CD8-positive, alpha-beta memory T cell (primary cell): ENCODE measurements at regions not wholly inside any gene's neighbourhood (a gene's known extent, or its start where the extent isn't known, plus 50 kb on each side); places are given as distances from the start of the nearest gene placed in this dataset.

ENCODE experiments used
- CTCF ChIA-PET: fragments of 350-600 bp; sonication (Branson Sonifier 250); formaldehyde crosslinking; loops from one replicate; lab custom pipeline; 2021; ENCODE audit warnings: antibody characterized with exemption; lab: Charles Lee
- POLR2A ChIA-PET: fragments of 350-600 bp; sonication (Branson Sonifier 250); formaldehyde crosslinking; loops from one replicate; lab custom pipeline; 2021; ENCODE audit warnings: antibody characterized with exemption; lab: Charles Lee
- DNase-seq, 5 donors: peaks; one replicate each; pipeline versions ENCODE4 v3.0.0 to v3.0.0-alpha.2; 2020 to 2022; ENCODE audit warnings: mixed read lengths in 1 of 5
- H3K27ac ChIP-seq: one replicate; pipeline ENCODE4 v1.7.0; 2013; ENCODE audit warnings: low read depth, mild to moderate bottlenecking, low read length, moderate library complexity
- H3K27me3 ChIP-seq: 2 replicates; pipeline ENCODE4 v1.7.0; 2013; ENCODE audit warnings: low read length, mild to moderate bottlenecking; ENCODE audit not compliant: insufficient read depth, poor library complexity, severe bottlenecking
- H3K36me3 ChIP-seq: 2 replicates; pipeline ENCODE4 v1.7.0; 2013; ENCODE audit warnings: mild to moderate bottlenecking, low read length, moderate library complexity; ENCODE audit not compliant: insufficient read depth
- H3K4me1 ChIP-seq: 2 replicates; pipeline ENCODE4 v1.7.0; 2013; ENCODE audit warnings: mild to moderate bottlenecking, low read length, moderate library complexity; ENCODE audit not compliant: insufficient read depth
- H3K4me3 ChIP-seq: 2 replicates; pipeline ENCODE4 v1.7.0; 2013; ENCODE audit warnings: mild to moderate bottlenecking, low read length
- H3K9me3 ChIP-seq: 2 replicates; pipeline ENCODE4 v1.7.0; 2013; ENCODE audit warnings: mild to moderate bottlenecking, low read length
- H3K27ac Mint-ChIP-seq, 8 donors: one replicate each; pipeline ENCODE4 v1.8.0; 2020 to 2021; ENCODE audit warnings: mixed read lengths in 8 of 8, mild to moderate bottlenecking in 6 of 8, inconsistent platforms in 3 of 8, moderate library complexity in 3 of 8
- H3K27me3 Mint-ChIP-seq, 2 donors: one replicate each; pipeline ENCODE4 v1.8.0; 2020 to 2021; ENCODE audit warnings: mixed read lengths in 2 of 2, mild to moderate bottlenecking in 1 of 2, moderate library complexity in 1 of 2
- H3K36me3 Mint-ChIP-seq, 3 donors: one replicate each; pipeline ENCODE4 v1.8.0; 2020 to 2021; ENCODE audit warnings: mixed read lengths in 3 of 3, inconsistent platforms in 1 of 3, mild to moderate bottlenecking in 1 of 3
- H3K4me1 Mint-ChIP-seq, 3 donors: one replicate each; pipeline ENCODE4 v1.8.0; 2020 to 2021; ENCODE audit warnings: mixed read lengths in 3 of 3, inconsistent platforms in 1 of 3, mild to moderate bottlenecking in 1 of 3
- H3K4me3 Mint-ChIP-seq, 7 donors: one replicate each; pipeline ENCODE4 v1.8.0; 2020 to 2021; ENCODE audit warnings: mixed read lengths in 7 of 7, mild to moderate bottlenecking in 6 of 7, moderate library complexity in 4 of 7, inconsistent platforms in 2 of 7
- H3K9me3 Mint-ChIP-seq, 5 donors: one replicate each; pipeline ENCODE4 v1.8.0; 2020 to 2022; ENCODE audit warnings: mixed read lengths in 5 of 5, mild to moderate bottlenecking in 3 of 5, moderate library complexity in 2 of 5, inconsistent platforms in 1 of 5

DNA sequence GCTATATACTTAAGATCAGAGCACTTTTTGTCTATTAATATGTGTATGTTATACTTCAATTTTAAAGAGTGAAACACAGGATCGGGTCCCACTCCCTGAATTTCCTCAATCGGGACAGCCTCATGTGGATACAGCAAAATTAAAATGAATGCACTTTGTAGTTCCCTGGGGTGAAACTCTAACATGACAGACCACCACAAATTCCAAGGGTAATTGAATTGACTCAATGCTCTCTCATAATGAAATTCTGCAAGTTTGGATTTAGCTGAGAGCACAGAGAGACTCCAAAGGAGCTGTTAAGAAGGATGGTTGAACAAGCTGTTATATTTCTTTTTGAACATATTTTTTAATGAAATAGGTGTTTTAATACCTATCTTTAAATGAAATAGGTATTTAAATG is 413.6 kb downstream of the GXYLT1 start:
- Mint-ChIP-seq H3K27ac (no peak overlapping the region), H3K4me3 (no peak overlapping the region), H3K27me3 (peaks cover 0 to 3% of the 10 kb centered on the region in 2 donors), H3K4me1 (no peaks in the 10 kb centered on the region), H3K36me3 (no peaks in the 10 kb centered on the region), H3K9me3 (peaks cover 0 to 4% (median 0%) of the 10 kb centered on the region in 5 donors)
- no peak overlapping the region for H3K4me3 ChIP-seq
- DNase-seq, result no peak
- CTCF ChIA-PET, result no interaction called here
- no peak overlapping the region for H3K27ac ChIP-seq
- H3K9me3 ChIP-seq, result no peaks in the 10 kb centered on the region
- POLR2A ChIA-PET, result no interaction called here
- no peaks in the 10 kb centered on the region for H3K4me1 ChIP-seq
- H3K27me3 ChIP-seq, result no peaks in the 10 kb centered on the region
- H3K36me3 ChIP-seq, result no peaks in the 10 kb centered on the region

- H3K27me3 ChIP-seq, result no peaks in the 10 kb centered on the region
- Mint-ChIP-seq H3K36me3 (no peaks in the 10 kb centered on the region), H3K9me3 (no peaks in the 10 kb centered on the region), H3K4me1 (no peaks in the 10 kb centered on the region), H3K27ac (no peak overlapping the region), H3K27me3 (no peaks in the 10 kb centered on the region), H3K4me3 (no peak overlapping the region)
- no peaks in the 10 kb centered on the region for H3K4me1 ChIP-seq
- H3K9me3 ChIP-seq, result no peaks in the 10 kb centered on the region
- CTCF ChIA-PET, result no interaction called here
- H3K27ac ChIP-seq, result no peak overlapping the region
- no peak for DNase-seq
- POLR2A ChIA-PET, result no interaction called here
- H3K36me3 ChIP-seq, result no peaks in the 10 kb centered on the region
- no peak overlapping the region for H3K4me3 ChIP-seq
These were observed 420.5 kb downstream of the GXYLT1 start for GRCh38 chr12:41724216-41724615.

DNA sequence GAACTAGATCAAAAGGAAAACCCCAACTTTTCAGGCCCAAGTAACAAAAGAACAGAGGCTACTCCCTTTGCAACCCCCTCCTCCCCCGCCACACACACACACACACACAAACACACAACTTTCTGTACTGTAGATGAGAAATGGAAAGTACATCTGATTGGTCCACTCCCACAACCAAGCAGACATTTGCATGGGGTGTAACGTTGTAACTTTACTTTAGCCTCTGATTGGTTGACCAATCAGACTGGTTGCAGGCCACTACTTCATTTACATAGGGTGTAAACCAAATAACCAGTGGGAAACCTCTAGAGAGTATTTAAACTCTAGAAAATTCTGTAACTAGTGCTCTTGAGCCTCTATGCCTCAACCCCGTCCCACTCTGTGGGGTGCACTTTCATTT is 425.5 kb downstream of the GXYLT1 start:
- Mint-ChIP-seq H3K9me3 (no peaks in the 10 kb centered on the region), H3K27me3 (no peaks in the 10 kb centered on the region), H3K27ac (no peak overlapping the region), H3K4me3 (no peak overlapping the region), H3K4me1 (no peaks in the 10 kb centered on the region), H3K36me3 (no peaks in the 10 kb centered on the region)
- Histone ChIP-seq H3K27ac (no peak overlapping the region), H3K4me1 (no peaks in the 10 kb centered on the region), H3K9me3 (no peaks in the 10 kb centered on the region), H3K4me3 (no peak overlapping the region), H3K36me3 (no peaks in the 10 kb centered on the region), H3K27me3 (no peaks in the 10 kb centered on the region)
- CTCF ChIA-PET, result no interaction called here
- POLR2A ChIA-PET, result no interaction called here
- DNase-seq, result no peak

- H3K4me3 ChIP-seq, result no peak overlapping the region
- no peak overlapping the region for H3K4me3 Mint-ChIP-seq
- H3K9me3 Mint-ChIP-seq, result no peaks in the 10 kb centered on the region
- no peaks in the 10 kb centered on the region for H3K4me1 ChIP-seq
- no peaks in the 10 kb centered on the region for H3K9me3 ChIP-seq
- H3K4me1 Mint-ChIP-seq, result no peaks in the 10 kb centered on the region
- H3K36me3 ChIP-seq, result no peaks in the 10 kb centered on the region
- H3K36me3 Mint-ChIP-seq, result no peaks in the 10 kb centered on the region
- no peaks in the 10 kb centered on the region for H3K27me3 Mint-ChIP-seq
- no peaks in the 10 kb centered on the region for H3K27me3 ChIP-seq
- ChIA-PET CTCF (no interaction called here), POLR2A (no interaction called here)
- no peak overlapping the region for H3K27ac ChIP-seq
- no peak for DNase-seq
- H3K27ac Mint-ChIP-seq, result no peak overlapping the region
These were observed 429.4 kb downstream of the GXYLT1 start for GRCh38 chr12:41715256-41715655.

DNA sequence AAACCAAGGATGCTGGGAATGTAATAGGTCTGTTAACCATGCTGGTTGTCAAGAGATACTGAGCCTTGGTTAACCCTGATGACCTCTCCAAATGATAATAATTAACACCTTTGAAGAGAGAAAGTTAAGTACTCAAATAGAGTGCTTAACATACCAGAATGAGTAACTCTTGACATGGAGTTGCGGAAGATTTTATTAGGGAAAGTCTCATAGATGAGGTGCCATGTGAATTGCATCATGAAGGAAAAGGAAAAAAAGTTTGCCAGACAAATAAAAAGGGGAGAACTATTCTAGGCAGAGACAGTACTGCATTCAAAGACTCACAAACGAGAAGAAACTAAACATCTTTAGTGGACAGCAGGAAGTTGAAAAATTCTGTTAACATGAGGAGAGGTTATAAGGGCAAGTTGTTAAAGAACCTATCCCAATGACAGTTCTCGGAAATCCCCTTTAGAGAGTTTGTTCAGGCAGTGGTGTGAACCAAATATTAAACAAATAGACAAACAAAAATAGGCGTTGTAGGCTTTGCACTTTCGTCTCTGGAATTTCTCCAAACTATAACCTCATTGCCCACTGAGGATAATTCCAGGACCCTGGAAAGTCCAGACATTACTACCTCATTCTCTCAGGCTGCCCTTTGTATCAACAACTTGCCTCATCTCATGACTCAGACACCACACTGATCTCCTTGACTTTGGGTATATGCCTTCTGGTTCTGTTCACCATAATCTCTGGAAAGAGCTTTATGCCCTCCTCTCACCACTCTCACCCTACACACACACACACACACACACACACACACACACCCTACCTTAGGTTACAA is 435.0 kb downstream of the GXYLT1 start:
- Histone ChIP-seq H3K9me3 (no peaks in the 10 kb centered on the region), H3K4me1 (no peaks in the 10 kb centered on the region), H3K27me3 (no peaks in the 10 kb centered on the region), H3K4me3 (no peak overlapping the region), H3K36me3 (no peaks in the 10 kb centered on the region), H3K27ac (no peak overlapping the region)
- peaks cover 0 to 3% (median 0%) of the 10 kb centered on the region in 5 donors for H3K9me3 Mint-ChIP-seq
- ChIA-PET CTCF (no interaction called here), POLR2A (no interaction called here)
- no peak overlapping the region for H3K27ac Mint-ChIP-seq
- H3K27me3 Mint-ChIP-seq, result no peaks in the 10 kb centered on the region
- DNase-seq, result no peak
- no peaks in the 10 kb centered on the region for H3K4me1 Mint-ChIP-seq
- H3K36me3 Mint-ChIP-seq, result no peaks in the 10 kb centered on the region
- H3K4me3 Mint-ChIP-seq, result no peak overlapping the region

DNA sequence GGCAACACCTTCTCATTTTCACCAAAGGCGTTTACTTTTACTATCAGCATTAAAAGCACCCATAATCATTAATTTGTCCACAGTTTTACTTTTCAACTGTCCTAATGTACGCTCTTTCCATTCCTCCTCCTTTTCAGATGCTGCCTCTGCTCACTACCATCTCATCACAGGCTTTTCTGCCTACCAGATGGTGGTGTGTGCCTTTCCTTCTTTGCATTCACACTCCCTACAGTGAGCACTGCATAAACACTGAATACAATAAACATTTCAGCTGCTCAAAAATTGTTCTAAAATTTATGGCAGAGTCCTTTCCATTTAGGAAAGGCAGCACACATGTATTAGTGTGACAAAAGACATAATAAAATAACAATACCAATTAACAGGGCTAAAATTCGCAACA is 435.7 kb downstream of the GXYLT1 start:
- no peaks in the 10 kb centered on the region for H3K27me3 Mint-ChIP-seq
- H3K4me3 ChIP-seq, result no peak overlapping the region
- no peak overlapping the region for H3K4me3 Mint-ChIP-seq
- peaks cover 0 to 3% (median 0%) of the 10 kb centered on the region in 5 donors for H3K9me3 Mint-ChIP-seq
- no peaks in the 10 kb centered on the region for H3K36me3 ChIP-seq
- H3K4me1 ChIP-seq, result no peaks in the 10 kb centered on the region
- no peak overlapping the region for H3K27ac Mint-ChIP-seq
- ChIA-PET CTCF (no interaction called here), POLR2A (no interaction called here)
- DNase-seq, result no peak
- H3K4me1 Mint-ChIP-seq, result no peaks in the 10 kb centered on the region
- H3K9me3 ChIP-seq, result no peaks in the 10 kb centered on the region
- H3K36me3 Mint-ChIP-seq, result no peaks in the 10 kb centered on the region
- H3K27ac ChIP-seq, result no peak overlapping the region
- no peaks in the 10 kb centered on the region for H3K27me3 ChIP-seq

DNA sequence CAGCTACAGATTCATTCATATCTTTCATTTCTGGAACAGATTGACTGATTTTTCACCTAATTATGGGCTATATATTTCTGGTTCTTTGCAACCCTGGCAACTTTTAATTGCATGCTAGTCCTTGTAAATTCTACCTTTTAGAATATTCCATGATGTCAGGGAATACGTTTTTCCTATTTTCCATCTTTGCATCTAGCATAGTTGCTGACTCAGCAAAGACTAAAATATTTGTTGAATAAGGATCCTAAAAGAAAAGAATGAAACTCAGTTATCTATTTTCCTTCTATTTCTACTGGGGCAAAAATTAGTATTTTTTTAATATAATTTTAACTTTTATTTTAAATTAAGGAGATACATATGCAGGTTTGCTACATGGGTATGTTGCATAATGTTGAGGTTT is 438.3 kb downstream of the GXYLT1 start:
- Histone ChIP-seq H3K27me3 (no peaks in the 10 kb centered on the region), H3K27ac (no peak overlapping the region), H3K9me3 (no peaks in the 10 kb centered on the region), H3K4me1 (no peaks in the 10 kb centered on the region), H3K4me3 (no peak overlapping the region), H3K36me3 (no peaks in the 10 kb centered on the region)
- H3K36me3 Mint-ChIP-seq, result no peaks in the 10 kb centered on the region
- no peak overlapping the region for H3K4me3 Mint-ChIP-seq
- POLR2A ChIA-PET, result no interaction called here
- peaks cover 0 to 3% (median 2%) of the 10 kb centered on the region in 5 donors for H3K9me3 Mint-ChIP-seq
- H3K27me3 Mint-ChIP-seq, result no peaks in the 10 kb centered on the region
- CTCF ChIA-PET, result no interaction called here
- no peaks in the 10 kb centered on the region for H3K4me1 Mint-ChIP-seq
- H3K27ac Mint-ChIP-seq, result no peak overlapping the region
- DNase-seq, result no peak

DNA sequence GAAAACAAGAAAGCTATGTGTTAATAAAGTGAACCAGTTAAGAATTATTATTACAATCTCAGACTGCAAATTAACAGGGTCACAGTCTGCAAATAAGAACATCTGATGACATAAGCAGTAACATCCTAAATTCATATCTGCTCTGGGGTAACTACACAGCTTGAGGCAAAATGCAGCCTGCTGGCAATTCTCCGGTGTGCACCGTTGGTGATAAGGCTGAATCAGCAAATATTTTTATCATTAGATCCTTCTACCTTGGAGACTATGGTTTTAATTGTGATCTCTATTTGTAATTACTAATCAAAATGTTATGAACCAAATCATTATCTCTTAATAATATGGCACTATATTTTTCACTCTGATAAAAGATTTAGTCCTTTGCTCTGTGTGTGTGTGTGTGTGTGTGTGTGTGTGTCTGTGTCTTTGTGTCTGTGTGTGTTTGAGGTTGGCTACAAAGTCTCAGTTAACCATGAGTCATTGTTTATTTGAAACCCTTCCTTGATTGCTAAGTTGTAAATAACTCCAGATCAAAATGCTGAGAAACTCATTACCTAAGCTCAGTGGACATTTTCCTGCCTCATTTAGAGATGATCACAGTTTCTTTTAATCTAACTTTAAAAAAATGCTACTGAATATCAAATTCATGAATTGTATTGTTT is 442.6 kb downstream of the GXYLT1 start:
- ChIA-PET CTCF (no interaction called here), POLR2A (no interaction called here)
- Histone ChIP-seq H3K27ac (no peak overlapping the region), H3K27me3 (no peaks in the 10 kb centered on the region), H3K36me3 (no peaks in the 10 kb centered on the region), H3K9me3 (no peaks in the 10 kb centered on the region), H3K4me3 (no peak overlapping the region), H3K4me1 (no peaks in the 10 kb centered on the region)
- Mint-ChIP-seq H3K27ac (no peak overlapping the region), H3K36me3 (no peaks in the 10 kb centered on the region), H3K9me3 (peaks cover 0 to 2% (median 0%) of the 10 kb centered on the region in 5 donors), H3K4me1 (no peaks in the 10 kb centered on the region), H3K27me3 (no peaks in the 10 kb centered on the region), H3K4me3 (no peak overlapping the region)
- DNase-seq, result no peak
